ENCODE measurements at regions not wholly inside any gene's neighbourhood (a gene's known extent, or its start where the extent isn't known, plus 50 kb on each side); places are given as distances from the start of the nearest gene placed in this dataset.

DNA sequence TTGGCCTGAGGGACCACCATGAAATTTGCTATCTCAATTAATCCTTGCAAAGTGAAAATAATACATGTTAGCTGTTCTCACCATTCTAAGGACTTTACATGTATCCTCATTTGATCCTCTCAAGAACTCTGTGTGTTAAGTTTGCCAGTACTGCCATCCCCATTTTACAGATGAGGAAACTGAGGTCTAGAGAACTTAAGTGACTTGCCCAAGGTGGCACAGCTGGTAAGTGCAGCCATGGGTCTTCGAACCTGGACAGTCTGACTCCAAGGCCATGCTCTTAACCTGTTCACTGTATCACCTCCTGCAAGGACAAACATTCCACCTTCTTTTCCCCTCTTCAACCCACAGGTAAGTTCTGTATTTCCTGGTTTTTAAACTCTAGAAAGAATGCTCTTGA lies 85.3 kb upstream of the NFE2L3 start:
- TF ChIP-seq, protein P1, sequence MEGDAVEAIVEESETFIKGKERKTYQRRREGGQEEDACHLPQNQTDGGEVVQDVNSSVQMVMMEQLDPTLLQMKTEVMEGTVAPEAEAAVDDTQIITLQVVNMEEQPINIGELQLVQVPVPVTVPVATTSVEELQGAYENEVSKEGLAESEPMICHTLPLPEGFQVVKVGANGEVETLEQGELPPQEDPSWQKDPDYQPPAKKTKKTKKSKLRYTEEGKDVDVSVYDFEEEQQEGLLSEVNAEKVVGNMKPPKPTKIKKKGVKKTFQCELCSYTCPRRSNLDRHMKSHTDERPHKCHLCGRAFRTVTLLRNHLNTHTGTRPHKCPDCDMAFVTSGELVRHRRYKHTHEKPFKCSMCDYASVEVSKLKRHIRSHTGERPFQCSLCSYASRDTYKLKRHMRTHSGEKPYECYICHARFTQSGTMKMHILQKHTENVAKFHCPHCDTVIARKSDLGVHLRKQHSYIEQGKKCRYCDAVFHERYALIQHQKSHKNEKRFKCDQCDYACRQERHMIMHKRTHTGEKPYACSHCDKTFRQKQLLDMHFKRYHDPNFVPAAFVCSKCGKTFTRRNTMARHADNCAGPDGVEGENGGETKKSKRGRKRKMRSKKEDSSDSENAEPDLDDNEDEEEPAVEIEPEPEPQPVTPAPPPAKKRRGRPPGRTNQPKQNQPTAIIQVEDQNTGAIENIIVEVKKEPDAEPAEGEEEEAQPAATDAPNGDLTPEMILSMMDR (IDR thresholded peaks at IDR 0.05; ENCODE audit: insufficient read depth, low read depth, low read length) = no peak
- no peak for TF ChIP-seq EZH2 (IDR thresholded peaks at IDR 0.05; ENCODE audit: insufficient read depth, low read length)

Data from astrocyte (in vitro differentiated cells and primary cell).